ENCODE measurements at regions not wholly inside any gene's neighbourhood (a gene's known extent, or its start where the extent isn't known, plus 50 kb on each side); places are given as distances from the start of the nearest gene placed in this dataset.

GRCh38 chr10:28810057-28810870, 132.9 kb downstream of the BAMBI start:
- peak in 1 of 2 donors; percentile 19 for DNase-seq (ENCODE audit: low read depth in 2 of 2)

- no peak for DNase-seq (ENCODE audit: low read depth in 2 of 2)
Measured at GRCh38 chr10:28811639-28812349, 134.5 kb downstream of the BAMBI start.

DNA sequence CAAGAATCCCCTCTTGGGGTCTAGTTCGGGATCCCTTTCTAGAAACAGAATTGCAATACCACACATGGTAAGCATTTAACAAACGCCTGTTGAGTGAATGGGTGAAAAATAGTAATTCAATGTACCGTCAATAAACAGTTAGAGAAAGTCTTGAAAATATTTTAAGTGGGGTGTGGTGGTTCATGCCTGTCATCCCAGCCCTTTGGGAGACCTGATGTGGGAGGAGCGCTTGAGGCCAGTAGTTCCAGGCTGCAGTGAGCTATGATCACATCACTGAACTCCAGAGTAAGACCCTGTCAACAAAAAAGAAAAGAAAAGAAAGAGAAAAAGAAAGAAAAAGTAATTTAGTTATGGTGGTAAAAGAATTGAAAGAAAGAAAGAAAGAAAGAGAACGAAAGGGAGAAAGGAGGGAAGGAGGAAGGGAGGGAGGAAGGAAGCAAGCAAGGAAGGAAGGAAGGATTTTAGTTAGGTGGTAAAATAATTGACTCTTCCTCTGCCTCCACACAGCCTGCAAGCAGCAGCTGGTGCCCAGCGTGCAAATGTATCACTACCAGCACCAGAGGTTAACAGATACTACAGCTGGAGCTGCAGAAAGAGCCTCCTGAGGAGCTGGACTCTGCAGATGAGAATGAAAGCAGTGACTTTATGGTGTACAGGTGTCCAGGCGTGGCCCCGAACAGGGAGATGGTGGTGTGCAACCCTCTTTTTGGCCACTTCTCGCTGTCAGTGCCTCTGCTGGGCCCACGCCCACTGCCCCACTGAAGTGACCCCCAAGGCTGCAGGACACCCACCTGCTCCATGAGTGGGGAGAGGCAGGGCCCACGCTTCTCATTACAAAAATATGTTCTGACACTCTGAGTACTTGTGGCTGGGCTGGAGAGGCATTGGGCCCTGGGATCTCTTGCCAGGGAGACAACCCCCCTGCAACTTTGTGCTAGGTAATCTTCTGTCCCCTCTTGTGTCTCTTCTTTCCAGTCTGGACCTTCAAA, 135.4 kb downstream of the BAMBI start:
- no peak for DNase-seq (ENCODE audit: low read depth in 2 of 2)

DNA sequence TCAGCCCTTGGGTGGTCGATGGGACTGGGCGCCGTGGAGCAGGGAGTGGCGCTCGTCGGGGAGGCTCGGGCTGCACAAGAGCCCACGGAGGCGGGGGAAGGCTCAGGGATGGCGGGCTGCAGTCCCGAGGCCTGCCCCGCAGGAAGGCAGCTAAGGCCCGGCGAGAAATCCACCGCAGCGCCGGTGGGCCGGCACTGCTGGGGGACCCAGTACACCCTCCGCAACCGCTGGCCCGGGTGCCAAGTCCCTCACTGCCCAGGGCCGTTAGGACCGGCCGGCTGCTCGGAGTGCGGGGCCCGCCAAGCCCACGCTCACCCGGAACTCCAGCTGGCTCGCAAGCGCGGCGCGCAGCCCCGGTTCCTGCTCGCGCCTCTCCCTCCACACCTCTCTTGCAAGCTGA, 138.4 kb downstream of the BAMBI start:
- no peak for DNase-seq (ENCODE audit: low read depth in 2 of 2)

- DNase-seq (ENCODE audit: low read depth in 2 of 2), result no peak
Measured at GRCh38 chr10:28822719-28823464, 145.6 kb downstream of the BAMBI start.

DNA sequence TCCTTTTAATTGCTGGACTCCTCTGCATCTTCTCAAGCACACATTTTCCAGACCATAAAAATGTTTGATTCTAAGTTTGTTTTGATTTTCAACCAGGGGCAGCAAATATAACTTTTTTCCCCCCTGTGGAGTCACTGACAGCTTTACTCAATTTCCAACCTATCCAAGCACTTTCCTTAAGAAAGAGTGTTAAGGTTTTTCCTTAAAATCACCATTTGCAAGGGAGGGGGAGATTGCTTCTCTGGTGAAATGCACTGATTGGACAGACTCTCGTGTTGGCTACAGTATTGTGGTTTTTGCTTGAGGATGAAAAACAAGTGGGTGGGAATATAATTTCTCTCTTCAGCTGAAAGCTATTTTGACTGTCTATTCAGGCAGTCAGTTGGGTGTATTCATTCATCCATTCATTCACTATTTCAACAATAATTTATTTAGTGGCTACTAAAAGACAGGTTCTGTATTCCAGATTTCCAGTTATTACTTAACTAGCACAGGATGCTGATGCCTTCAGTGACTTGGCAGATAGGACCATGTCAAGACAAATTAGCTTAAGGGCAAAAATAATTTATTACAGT, 146.3 kb downstream of the BAMBI start:
- no peak for DNase-seq (ENCODE audit: low read depth in 2 of 2)

- no peak for DNase-seq (ENCODE audit: low read depth in 2 of 2)
Measured at GRCh38 chr10:28833313-28833712, 156.0 kb downstream of the BAMBI start.

GRCh38 chr10:28836435-28836743, 159.1 kb downstream of the BAMBI start:
- DNase-seq (ENCODE audit: low read depth in 2 of 2), result no peak

GRCh38 chr10:28837613-28838390, 160.5 kb downstream of the BAMBI start:
- no peak for DNase-seq (ENCODE audit: low read depth in 2 of 2)

DNA sequence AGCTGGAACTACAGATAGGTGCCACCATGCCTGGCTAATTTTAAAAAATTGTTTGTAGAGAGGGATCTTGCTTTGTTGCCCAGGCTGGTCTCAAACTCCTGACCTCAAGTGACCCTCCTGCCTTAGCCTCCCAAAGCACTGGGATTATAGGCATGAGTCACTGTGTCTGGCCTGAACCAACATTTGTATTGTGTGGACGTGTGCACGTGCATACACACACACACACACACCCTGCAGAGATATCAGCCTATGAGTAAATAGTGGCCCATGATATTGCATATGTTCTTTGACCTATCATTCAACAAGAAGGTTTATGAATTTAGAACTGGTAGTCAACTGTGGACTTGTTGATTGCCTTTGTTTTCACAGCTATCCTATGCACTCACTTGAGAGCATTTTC, 161.6 kb downstream of the BAMBI start:
- DNase-seq (ENCODE audit: low read depth in 2 of 2), result peak in 1 of 2 donors; percentile 33

DNA sequence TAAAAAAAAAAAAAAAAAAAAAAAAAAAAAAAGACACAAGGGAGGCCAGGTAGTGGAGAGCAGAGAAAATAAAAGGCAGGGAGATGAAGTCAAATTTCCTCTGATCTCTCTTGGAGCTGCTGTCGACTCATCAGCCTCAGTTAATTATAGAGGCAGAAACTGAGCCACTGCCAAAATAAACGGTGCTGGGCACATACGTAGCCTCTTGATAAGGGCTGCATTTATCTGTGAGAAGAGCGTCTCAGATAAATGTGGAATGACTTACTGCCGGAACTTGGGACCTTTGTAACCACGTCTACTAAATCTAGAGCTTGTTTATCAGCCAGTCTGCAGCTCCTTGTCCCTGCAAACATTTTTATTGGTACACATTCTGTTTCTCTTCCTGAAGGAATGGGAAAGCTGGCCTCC, 162.3 kb downstream of the BAMBI start:
- DNase-seq (ENCODE audit: low read depth in 2 of 2), result peak; percentile 5 to 55

DNA sequence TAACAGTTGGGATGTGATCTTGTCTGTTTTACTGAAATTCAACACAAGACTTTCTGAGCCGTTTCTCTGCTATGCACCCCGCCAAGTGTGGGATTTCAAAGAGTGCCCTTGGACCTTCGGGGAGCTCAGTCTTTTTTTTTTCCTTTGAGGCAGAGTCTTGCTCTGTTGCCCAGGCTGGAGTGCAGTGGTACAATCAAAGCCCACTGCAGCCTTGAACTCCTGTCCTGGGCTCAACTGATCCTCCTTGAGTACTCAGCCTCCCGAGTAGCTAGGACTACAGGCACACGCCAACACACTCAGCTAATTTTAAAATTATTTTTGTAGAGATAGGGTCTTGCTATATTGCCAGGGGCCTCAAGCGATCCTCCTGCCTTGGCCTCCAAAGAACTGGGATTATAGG, 162.9 kb downstream of the BAMBI start:
- DNase-seq (ENCODE audit: low read depth in 2 of 2), result no peak

- DNase-seq (ENCODE audit: low read depth in 2 of 2), result no peak
Measured at GRCh38 chr10:28840971-28841370, 163.7 kb downstream of the BAMBI start.

GRCh38 chr10:28841625-28842024, 164.3 kb downstream of the BAMBI start:
- DNase-seq (ENCODE audit: low read depth in 2 of 2), result no peak

DNA sequence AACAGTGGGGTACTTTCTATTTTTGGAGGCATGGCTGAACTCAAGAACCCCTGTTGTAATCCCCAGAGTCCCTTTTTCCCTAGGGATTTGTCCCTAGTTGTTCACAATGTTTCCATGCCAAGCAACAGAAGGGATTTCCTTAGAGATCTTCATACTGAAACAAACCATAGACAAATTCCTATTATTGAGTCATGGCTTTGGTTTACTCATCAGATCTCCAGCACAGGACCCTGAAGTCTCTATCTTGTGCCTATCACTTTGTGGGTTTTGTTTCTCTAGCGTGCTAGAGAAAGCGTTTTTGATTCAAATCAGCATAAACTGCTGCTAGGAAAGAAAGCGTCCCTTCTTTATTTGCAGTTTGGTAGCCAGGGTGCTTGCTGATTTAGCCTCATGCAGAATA, 165.0 kb downstream of the BAMBI start:
- DNase-seq (ENCODE audit: low read depth in 2 of 2), result no peak

- DNase-seq (ENCODE audit: low read depth in 2 of 2), result no peak
Measured at GRCh38 chr10:28845009-28845682, 167.8 kb downstream of the BAMBI start.

GRCh38 chr10:28849309-28849708, 172.0 kb downstream of the BAMBI start:
- DNase-seq (ENCODE audit: low read depth in 2 of 2), result no peak

DNA sequence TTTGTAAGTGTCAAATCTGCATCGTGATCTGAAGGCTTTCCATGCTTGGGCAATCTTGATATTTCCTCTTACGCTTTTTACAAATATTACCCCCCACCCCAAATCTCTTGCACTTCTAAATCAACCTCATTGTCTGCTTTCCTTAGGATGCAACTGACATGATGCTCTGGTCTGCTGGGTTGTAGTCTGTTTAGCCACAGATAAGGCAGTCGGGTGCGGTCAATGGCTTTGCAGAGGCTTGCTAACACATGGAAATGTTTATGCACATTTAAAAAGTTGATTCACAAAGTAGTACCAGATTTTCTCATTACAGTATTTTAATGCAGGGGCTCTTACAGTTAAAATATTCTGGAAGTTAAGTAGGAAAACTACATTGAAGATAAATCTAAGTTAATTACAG, 172.5 kb downstream of the BAMBI start:
- DNase-seq (ENCODE audit: low read depth in 2 of 2), result no peak

- DNase-seq (ENCODE audit: low read depth in 2 of 2), result no peak
Measured at GRCh38 chr10:28850784-28851183, 173.5 kb downstream of the BAMBI start.

DNA sequence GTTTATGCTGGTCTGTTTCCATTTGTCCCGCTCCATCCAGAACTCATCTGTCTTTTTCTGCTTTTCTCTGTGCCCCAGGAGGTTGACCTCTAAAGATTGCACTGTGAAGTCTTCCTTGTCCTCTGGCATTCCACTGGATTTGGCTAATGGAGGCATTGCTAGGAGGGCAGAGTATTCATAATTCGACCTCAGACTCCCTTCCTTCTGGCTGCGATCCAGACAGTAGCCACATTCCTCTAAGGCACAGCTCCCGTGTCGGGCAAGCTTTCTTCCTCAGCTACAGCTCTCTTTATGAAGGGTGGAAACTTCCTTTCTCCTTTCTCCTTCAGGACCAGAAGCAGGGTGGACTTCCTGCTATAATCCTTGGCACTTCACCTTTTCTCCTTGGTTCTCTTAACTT, 175.9 kb downstream of the BAMBI start:
- no peak for DNase-seq (ENCODE audit: low read depth in 2 of 2)
